ENCODE measurements at regions not wholly inside any gene's neighbourhood (a gene's known extent, or its start where the extent isn't known, plus 50 kb on each side); places are given as distances from the start of the nearest gene placed in this dataset.

- Histone ChIP-seq H2AFZ (ENCODE audit: low read length) (no peak overlapping the region), H3K27me3 (ENCODE audit: insufficient read depth, low read length) (no peaks in the 10 kb centered on the region), H3K9me3 (ENCODE audit: low read depth, low read length) (no peaks in the 10 kb centered on the region), H3K4me2 (ENCODE audit: insufficient read depth, low read length) (no peak overlapping the region), H3K79me2 (ENCODE audit: insufficient read depth, low read length) (no peaks in the 10 kb centered on the region), H3K36me3 (ENCODE audit: insufficient read depth, low read length) (no peaks in the 10 kb centered on the region), H3K4me1 (ENCODE audit: insufficient read depth, low read length) (no peaks in the 10 kb centered on the region), H4K20me1 (ENCODE audit: insufficient read depth, low read length) (no peaks in the 10 kb centered on the region), H3K27ac (ENCODE audit: low read depth, low read length) (no peak overlapping the region), H3K4me3 (ENCODE audit: insufficient read depth, low read length) (no peak overlapping the region)
- TF ChIP-seq CTCF (IDR thresholded peaks at IDR 0.05; ENCODE audit: extremely low read depth, low read depth, low read length), result no peak
- DNase-seq (ENCODE audit: insufficient read length, low spot score, missing footprints), result no peak
Observed at GRCh38 chr4:162797108-162797507, 369.6 kb downstream of the NAF1 start.

- no peaks in the 10 kb centered on the region for H3K4me1 ChIP-seq (ENCODE audit: insufficient read depth, low read length)
- no peaks in the 10 kb centered on the region for H3K79me2 ChIP-seq (ENCODE audit: insufficient read depth, low read length)
- no peak overlapping the region for H3K27ac ChIP-seq (ENCODE audit: low read depth, low read length)
- H3K9me3 ChIP-seq (ENCODE audit: low read depth, low read length), result no peaks in the 10 kb centered on the region
- H4K20me1 ChIP-seq (ENCODE audit: insufficient read depth, low read length), result no peaks in the 10 kb centered on the region
- no peaks in the 10 kb centered on the region for H3K36me3 ChIP-seq (ENCODE audit: insufficient read depth, low read length)
- H2AFZ ChIP-seq (ENCODE audit: low read length), result no peak overlapping the region
- no peak for TF ChIP-seq CTCF (IDR thresholded peaks at IDR 0.05; ENCODE audit: extremely low read depth, low read depth, low read length)
- no peaks in the 10 kb centered on the region for H3K27me3 ChIP-seq (ENCODE audit: insufficient read depth, low read length)
- no peak overlapping the region for H3K4me2 ChIP-seq (ENCODE audit: insufficient read depth, low read length)
- no peak for DNase-seq (ENCODE audit: insufficient read length, low spot score, missing footprints)
- H3K4me3 ChIP-seq (ENCODE audit: insufficient read depth, low read length), result no peak overlapping the region
Observed at GRCh38 chr4:162793571-162793970, 373.1 kb downstream of the NAF1 start.

GRCh38 chr4:162793004-162793403 is 373.7 kb downstream of the NAF1 start:
- Histone ChIP-seq H3K79me2 (ENCODE audit: insufficient read depth, low read length) (no peaks in the 10 kb centered on the region), H3K27ac (ENCODE audit: low read depth, low read length) (no peak overlapping the region), H4K20me1 (ENCODE audit: insufficient read depth, low read length) (no peaks in the 10 kb centered on the region), H3K9me3 (ENCODE audit: low read depth, low read length) (no peaks in the 10 kb centered on the region), H3K4me1 (ENCODE audit: insufficient read depth, low read length) (no peaks in the 10 kb centered on the region), H3K4me3 (ENCODE audit: insufficient read depth, low read length) (no peak overlapping the region), H3K4me2 (ENCODE audit: insufficient read depth, low read length) (no peak overlapping the region), H3K36me3 (ENCODE audit: insufficient read depth, low read length) (no peaks in the 10 kb centered on the region), H2AFZ (ENCODE audit: low read length) (no peak overlapping the region), H3K27me3 (ENCODE audit: insufficient read depth, low read length) (no peaks in the 10 kb centered on the region)
- DNase-seq (ENCODE audit: insufficient read length, low spot score, missing footprints), result no peak
- no peak for TF ChIP-seq CTCF (IDR thresholded peaks at IDR 0.05; ENCODE audit: extremely low read depth, low read depth, low read length)

- Histone ChIP-seq H2AFZ (ENCODE audit: low read length) (no peak overlapping the region), H3K36me3 (ENCODE audit: insufficient read depth, low read length) (no peaks in the 10 kb centered on the region), H4K20me1 (ENCODE audit: insufficient read depth, low read length) (no peaks in the 10 kb centered on the region), H3K27ac (ENCODE audit: low read depth, low read length) (no peak overlapping the region), H3K4me2 (ENCODE audit: insufficient read depth, low read length) (no peak overlapping the region), H3K79me2 (ENCODE audit: insufficient read depth, low read length) (no peaks in the 10 kb centered on the region), H3K4me1 (ENCODE audit: insufficient read depth, low read length) (no peaks in the 10 kb centered on the region), H3K27me3 (ENCODE audit: insufficient read depth, low read length) (no peaks in the 10 kb centered on the region), H3K9me3 (ENCODE audit: low read depth, low read length) (no peaks in the 10 kb centered on the region), H3K4me3 (ENCODE audit: insufficient read depth, low read length) (no peak overlapping the region)
- no peak for DNase-seq (ENCODE audit: insufficient read length, low spot score, missing footprints)
- no peak for TF ChIP-seq CTCF (IDR thresholded peaks at IDR 0.05; ENCODE audit: extremely low read depth, low read depth, low read length)
Observed at GRCh38 chr4:162791226-162791625, 375.5 kb downstream of the NAF1 start.
